ENCODE measurements at regions not wholly inside any gene's neighbourhood (a gene's known extent, or its start where the extent isn't known, plus 50 kb on each side); places are given as distances from the start of the nearest gene placed in this dataset.

GRCh38 chr7:142612237-142612881 lies 136.9 kb upstream of the PRSS1 start:
- no peaks in the 10 kb centered on the region for H3K9me3 ChIP-seq
- no peaks in the 10 kb centered on the region for H3K4me1 ChIP-seq
- WGBS, 5 donors, result 83 to 100% (median 89%) methylated on average over 1 of the region's 1 CpG
- H3K27me3 ChIP-seq (replicated peaks in 1 of 7), result peaks cover 0 to 22% (median 0%) of the 10 kb centered on the region in 7 donors
- TF ChIP-seq POLR2AphosphoS5 (IDR thresholded peaks at IDR 0.05) (no peak), POLR2A (IDR thresholded peaks at IDR 0.05) (no peak)
- TF ChIP-seq, protein P1, sequence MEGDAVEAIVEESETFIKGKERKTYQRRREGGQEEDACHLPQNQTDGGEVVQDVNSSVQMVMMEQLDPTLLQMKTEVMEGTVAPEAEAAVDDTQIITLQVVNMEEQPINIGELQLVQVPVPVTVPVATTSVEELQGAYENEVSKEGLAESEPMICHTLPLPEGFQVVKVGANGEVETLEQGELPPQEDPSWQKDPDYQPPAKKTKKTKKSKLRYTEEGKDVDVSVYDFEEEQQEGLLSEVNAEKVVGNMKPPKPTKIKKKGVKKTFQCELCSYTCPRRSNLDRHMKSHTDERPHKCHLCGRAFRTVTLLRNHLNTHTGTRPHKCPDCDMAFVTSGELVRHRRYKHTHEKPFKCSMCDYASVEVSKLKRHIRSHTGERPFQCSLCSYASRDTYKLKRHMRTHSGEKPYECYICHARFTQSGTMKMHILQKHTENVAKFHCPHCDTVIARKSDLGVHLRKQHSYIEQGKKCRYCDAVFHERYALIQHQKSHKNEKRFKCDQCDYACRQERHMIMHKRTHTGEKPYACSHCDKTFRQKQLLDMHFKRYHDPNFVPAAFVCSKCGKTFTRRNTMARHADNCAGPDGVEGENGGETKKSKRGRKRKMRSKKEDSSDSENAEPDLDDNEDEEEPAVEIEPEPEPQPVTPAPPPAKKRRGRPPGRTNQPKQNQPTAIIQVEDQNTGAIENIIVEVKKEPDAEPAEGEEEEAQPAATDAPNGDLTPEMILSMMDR (IDR thresholded peaks at IDR 0.05 in 8 of 11, conservative IDR thresholded peaks at IDR 0.05 in 3 of 11), result no peak
- DNase-seq, result no peak
- intact Hi-C loops (cut with DNase I; ENCODE audit: low total_unique reads), result no loop called here
- no peak overlapping the region for H3K4me3 ChIP-seq
- no peak overlapping the region for H3K27ac ChIP-seq
- H3K36me3 ChIP-seq, result no peaks in the 10 kb centered on the region

DNA sequence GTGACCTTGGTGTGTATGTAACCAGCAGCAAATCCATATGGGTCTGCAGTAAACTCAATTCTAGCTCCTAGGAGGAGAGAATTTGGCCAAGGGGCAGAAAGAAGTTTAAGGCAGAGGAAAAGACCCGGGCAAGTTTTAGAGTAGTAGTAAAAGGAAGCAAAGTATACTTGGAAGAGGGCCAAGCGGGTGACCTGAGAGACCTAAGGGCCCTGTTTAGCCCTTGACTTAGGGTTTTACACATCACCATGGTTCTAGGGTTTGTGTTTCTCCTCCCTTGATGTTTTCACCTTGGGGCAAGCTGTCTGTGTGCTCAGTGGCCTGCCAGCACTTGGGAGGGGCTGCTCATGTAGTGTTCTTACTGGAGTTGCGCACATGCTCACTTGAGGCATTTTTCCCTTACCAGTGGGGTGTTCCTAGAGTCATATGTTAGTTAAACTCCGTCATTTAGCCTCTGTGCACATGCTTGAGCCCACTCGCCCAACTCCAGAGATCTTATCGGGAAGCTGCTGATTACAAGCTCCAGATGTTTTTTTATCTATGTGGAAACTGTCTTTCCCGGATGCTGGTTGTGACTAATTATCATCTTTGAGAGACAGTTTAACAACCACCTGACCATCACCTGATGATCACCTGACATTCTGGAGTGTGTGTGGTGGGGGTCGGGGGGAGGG lies 137.6 kb upstream of the PRSS1 start:
- peaks cover 0 to 22% (median 0%) of the 10 kb centered on the region in 7 donors for H3K27me3 ChIP-seq (replicated peaks in 1 of 7)
- H3K4me1 ChIP-seq, result no peaks in the 10 kb centered on the region
- 56 to 76% (median 61%) methylated on average over 8 of the region's 8 CpGs for WGBS, 5 donors
- no peaks in the 10 kb centered on the region for H3K9me3 ChIP-seq
- no peak for TF ChIP-seq POLR2A (IDR thresholded peaks at IDR 0.05)
- no peak for TF ChIP-seq POLR2AphosphoS5 (IDR thresholded peaks at IDR 0.05)
- TF ChIP-seq, protein P1 (IDR thresholded peaks at IDR 0.05 in 8 of 11, conservative IDR thresholded peaks at IDR 0.05 in 3 of 11), result no peak
- H3K27ac ChIP-seq, result no peak overlapping the region
- no peaks in the 10 kb centered on the region for H3K36me3 ChIP-seq
- no peak for DNase-seq
- intact Hi-C loops (cut with DNase I; ENCODE audit: low total_unique reads), result no loop called here
- no peak overlapping the region for H3K4me3 ChIP-seq

DNA sequence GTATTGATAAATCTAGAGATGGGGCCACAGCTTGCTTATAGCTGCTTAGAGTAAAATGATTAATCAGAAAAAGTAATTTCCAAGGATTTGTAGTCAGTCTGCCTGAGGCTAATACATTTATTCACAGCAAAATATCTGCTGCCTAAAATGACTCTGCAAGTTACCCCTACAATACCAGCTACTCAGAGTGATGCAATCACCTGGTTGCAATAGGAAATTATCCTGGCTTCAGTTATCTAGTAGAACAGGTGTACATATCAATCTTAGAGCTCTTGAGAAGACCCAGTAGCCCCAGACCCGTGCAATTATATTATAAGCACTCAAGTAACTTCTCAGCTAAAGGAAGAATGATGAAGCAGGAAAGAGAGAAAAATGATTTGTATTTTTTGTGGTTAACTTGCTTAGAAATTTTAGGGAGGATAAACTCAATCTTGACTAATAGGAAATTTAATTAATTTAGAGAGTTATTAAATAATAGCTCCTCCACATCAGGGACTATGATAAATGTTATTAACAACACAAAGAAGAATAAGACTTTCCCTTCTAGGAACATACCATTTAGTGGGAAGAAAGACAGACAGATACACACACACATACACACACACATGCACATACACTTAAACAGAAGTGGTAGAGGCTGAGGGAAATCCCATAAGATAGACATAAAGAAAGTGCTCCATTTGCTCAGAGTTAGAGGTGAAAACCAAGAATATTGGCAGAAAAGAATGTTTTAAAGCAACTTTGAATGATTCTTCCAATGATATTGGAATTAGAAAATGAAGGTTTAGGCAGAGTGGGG lies 140.4 kb upstream of the PRSS1 start:
- WGBS, 5 donors, result 6 to 36% (median 15%) methylated on average over 1 of the region's 1 CpG
- Histone ChIP-seq H3K36me3 (no peaks in the 10 kb centered on the region), H3K4me3 (no peak overlapping the region), H3K4me1 (peaks cover 0 to 4% (median 2%) of the 10 kb centered on the region in 6 donors), H3K27me3 (replicated peaks in 1 of 7) (peaks cover 0 to 16% (median 0%) of the 10 kb centered on the region in 7 donors), H3K27ac (no peak overlapping the region), H3K9me3 (no peaks in the 10 kb centered on the region)
- intact Hi-C loops (cut with DNase I; ENCODE audit: low total_unique reads), result no loop called here
- TF ChIP-seq POLR2AphosphoS5 (IDR thresholded peaks at IDR 0.05), result no peak
- TF ChIP-seq POLR2A (IDR thresholded peaks at IDR 0.05), result no peak
- DNase-seq, result no peak

- no peak overlapping the region for H3K27ac ChIP-seq
- no peak for DNase-seq
- H3K9me3 ChIP-seq, result no peaks in the 10 kb centered on the region
- H3K27me3 ChIP-seq (replicated peaks in 1 of 7), result peaks cover 0 to 11% (median 0%) of the 10 kb centered on the region in 7 donors
- H3K4me3 ChIP-seq, result no peak overlapping the region
- H3K4me1 ChIP-seq, result peaks cover 0 to 6% (median 2%) of the 10 kb centered on the region in 6 donors
- TF ChIP-seq POLR2AphosphoS5 (IDR thresholded peaks at IDR 0.05) (no peak), POLR2A (IDR thresholded peaks at IDR 0.05) (no peak)
- TF ChIP-seq, protein P1 (IDR thresholded peaks at IDR 0.05 in 8 of 11, conservative IDR thresholded peaks at IDR 0.05 in 3 of 11), result no peak
- intact Hi-C loops (cut with DNase I; ENCODE audit: low total_unique reads), result no loop called here
- H3K36me3 ChIP-seq, result no peaks in the 10 kb centered on the region
- 39 to 62% (median 45%) methylated on average over 3 of the region's 3 CpGs for WGBS, 5 donors
Measured at GRCh38 chr7:142607351-142607750, 141.9 kb upstream of the PRSS1 start.

Measured in spleen (tissue), 11 donors.